Dedifferentiated amniotic fluid mesenchymal stem cell (primary cell): ENCODE measurements at regions not wholly inside any gene's neighbourhood (a gene's known extent, or its start where the extent isn't known, plus 50 kb on each side); places are given as distances from the start of the nearest gene placed in this dataset.
"Not testable (repeated sequence)": the region's sequence is repeated elsewhere in the genome, so short reads cannot be mapped to it uniquely, and the experiment has no call there.

Experiments used
- DNase-seq: peaks from one replicate; pipeline ENCODE4 v3.0.0-alpha.2; 2016; ENCODE audit errors: extremely low spot score

DNA sequence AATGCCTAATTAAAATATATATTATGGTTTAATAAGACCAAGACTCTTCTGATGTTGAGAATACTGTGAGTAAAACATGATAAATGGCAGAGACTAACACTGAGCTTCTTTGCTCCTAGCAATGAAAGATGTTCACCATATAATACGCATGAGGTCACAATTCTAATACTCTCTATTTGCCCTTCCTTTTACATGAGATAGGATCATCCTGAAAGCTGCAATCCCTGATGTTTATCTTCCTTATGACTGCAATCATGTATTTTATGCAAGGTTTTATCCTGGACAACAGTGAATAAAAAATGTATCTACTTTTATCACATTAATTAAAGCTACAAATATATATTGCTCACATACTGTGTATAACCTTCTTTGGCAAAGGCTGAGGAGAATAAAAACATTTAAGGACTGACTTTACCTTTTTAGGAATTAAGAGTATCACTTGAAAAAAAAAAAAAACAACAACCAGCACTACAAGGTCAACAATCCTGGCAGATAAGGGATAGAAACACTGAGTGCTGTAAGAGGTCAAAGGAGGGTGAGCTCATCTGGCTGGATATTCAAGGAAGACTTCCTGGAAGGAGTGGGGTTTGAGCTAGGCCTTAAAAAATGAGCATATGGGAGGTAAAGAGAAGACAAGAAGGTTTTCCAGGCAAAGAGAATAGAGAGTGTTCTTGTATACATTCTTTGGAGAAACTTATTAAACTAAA lies 99.9 kb downstream of the AREG start:
- peak; percentile 14 for DNase-seq

DNA sequence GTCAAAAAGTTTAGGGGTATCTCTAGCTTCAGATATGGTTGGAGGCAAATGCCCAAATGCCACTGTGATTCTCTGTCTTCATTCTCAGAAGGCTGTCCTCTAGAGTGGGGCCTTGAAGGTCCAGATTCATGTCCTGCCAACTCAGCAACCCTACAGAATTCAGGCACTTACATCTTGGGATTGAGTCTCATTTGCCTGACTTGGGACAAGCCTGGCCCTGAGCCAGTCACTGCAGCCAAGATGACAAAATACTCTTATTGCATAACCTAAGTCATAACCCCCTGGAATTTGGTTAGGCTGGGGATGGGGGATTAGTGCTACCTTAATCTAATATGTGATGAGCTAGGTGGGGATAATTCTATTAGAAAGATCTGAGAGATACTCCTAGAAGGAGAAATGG lies 100.5 kb downstream of the AREG start:
- DNase-seq = no peak

DNA sequence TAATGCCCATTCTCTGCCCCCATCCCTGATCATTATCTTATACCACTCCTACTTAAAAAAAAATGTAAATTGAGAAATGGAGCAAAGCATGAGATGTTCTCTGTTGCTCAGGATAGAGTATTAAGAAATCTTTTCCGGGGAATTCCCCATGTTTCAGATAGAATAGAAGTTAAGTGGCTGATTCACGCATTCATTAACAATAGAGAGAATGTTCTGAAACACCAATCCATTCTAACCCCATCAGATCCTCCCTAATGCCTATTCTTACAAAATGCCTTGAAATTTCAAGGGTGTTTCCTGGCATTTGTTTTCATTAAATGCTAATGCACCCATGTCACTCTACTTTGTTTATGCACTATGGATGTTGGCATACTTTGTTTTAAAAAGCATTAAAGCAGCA lies 101.1 kb downstream of the AREG start:
- no peak for DNase-seq

DNA sequence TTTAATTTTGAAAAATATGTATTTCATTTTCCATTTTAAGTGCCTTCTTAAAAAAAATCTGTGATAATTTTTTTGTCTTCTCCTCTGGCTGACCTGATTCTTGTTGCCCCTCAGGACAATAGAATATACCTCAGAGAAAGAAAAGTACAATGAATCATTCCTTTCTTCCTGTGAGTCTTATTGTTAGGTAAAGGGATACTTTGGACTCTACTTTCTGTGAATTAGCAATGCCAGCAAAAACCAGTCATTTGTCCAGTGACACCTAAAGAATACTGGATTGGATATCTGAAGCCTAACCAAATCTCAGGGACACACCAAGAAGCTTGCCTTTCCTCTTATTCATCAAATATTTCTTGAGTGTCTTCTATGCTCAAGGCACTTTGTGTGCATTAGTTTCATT lies 102.1 kb downstream of the AREG start:
- DNase-seq = no peak

DNA sequence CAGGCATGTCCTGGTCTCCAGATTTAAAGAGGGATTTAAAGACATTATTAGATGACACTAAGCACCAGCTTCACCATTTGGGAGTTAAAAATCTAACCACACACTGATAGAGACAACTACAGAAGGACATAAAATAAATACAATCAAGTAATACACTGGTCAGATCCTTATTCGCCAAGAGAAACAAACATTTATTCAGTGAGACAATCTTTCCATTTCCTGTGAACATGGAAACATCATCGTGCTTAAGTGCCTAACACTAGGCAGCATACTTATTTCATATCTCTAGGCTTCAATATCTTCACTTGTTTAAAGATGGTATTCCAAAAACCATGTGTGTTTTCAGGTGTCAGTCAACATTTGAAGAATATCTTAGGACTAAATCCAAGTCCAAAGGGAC lies 103.6 kb downstream of the AREG start:
- DNase-seq = peak; percentile 12

DNA sequence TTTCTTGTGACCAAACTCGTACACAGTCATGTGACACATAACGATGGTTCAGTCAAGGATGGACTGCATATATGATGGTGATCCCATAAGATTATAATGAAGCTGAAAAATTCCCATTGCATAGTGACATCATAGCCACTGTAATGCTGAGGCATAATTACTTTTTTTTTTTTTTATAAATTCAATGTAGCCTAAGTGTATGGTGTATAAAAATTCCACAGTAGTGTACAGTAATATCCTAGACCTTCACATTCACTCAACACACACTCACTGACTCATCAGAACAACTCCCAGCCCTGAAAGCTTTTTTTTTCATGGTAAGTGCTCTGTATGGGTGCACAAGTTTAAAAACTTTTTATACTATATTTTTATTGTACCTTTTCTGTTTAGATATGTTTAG lies 105.0 kb downstream of the AREG start:
- DNase-seq = peak; percentile 14

DNA sequence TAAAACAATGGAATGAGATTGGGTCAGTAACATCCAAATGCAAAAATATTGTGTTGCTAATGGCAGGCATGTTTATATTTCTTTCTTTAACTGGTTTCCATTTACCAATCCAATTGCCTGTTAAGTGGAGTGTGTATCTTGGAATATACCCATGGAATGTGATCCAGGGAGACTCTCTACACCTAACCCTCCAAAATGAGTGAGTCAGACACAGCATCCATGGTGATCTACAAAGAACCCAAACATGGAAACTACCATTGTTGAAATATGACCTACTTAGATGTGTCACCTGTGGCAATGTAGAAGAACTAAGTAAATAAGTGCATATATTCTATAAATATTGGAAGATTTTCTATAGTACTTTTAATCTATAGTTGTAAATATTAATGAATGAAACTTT lies 110.3 kb downstream of the AREG start:
- DNase-seq = no peak

DNA sequence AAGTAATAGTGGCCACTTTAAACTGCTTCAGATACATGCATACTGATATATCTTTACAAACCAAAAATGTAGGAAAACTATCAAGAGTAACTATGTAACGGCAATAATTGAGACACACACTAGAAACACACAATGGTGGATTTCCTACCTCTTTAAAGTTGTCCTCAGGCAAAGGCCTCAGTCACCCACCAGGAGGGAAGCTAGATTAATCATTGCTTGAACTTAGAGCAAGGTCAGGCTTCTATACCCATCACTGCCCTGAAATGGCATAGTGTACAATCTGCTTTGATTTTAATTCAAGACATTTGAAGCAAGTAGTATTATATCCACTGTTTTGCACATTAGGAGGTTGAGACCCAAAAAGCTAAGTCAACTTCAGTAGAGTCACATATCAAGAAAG lies 110.9 kb downstream of the AREG start:
- no peak for DNase-seq

DNA sequence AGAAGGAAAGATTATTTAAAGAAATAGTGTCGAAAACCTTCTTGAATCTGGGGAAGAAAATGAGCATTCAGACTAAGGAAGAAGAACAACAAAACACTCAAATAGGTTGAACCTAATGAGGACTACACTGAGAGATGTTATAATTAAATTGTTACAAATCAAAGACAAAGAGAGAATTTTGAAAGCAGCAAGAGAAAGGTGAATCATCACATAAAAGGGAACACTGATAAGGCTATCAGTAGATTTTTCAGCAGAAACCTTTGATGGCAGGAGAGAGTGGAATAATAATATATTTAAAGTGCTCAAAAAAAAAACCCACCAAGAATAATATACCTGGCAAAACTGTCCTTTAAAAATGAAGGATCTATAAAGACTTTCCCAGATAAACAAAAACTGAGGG lies 114.9 kb downstream of the AREG start:
- DNase-seq = no peak

DNA sequence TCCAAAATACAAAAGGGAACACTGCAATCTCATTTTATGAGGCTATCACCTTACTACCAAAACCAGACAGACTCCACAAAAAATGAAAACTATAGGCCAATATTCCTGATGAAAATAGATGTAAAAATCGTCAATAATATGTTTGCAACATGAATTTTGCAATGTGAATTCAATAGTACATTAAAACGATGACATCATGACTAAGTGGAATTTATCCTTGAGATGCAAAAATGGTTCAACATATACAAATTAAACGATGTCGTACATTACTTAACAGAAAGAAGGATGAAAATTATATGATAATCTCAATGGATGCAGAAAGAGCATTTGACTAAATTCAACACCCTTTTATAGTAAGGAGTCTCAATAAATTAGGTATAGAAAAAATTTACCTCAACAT lies 123.0 kb downstream of the AREG start:
- no peak for DNase-seq

DNA sequence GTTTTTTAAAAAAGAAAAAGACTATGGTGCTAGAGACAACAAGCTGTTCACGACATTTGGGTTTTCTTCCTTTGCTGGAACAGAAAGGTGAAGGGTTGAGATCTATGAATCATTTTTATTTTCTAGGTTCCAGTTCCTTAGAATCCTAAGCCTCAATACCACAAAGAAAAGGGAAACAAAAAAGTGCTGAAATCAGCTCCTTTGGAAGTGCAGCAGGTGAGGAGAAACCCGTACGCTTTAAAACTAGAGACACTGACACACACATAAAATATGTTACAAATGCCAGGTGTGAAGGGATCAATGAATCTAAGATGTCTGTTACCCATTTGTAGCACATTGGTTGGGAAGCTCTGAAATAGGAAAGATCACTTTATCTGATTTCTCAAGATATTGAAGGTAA lies 125.2 kb downstream of the AREG start:
- no peak for DNase-seq

DNA sequence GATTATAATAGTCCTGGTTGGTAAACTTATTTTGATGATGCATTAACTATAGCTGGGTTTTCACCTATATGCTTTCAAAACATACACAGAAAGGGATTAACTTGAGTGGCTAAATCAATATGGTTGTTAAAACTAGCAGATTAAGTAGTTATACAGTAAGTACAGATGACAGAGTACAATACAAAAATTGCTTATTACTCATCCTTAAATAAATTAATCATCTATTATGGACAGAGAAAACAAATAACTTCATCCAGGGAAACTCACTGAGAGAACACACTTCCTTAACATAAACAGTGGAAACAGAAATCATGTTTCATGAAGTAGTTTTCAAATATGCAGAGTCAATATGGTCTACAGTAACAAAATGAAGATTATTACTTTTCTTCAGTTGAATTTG lies 133.4 kb downstream of the AREG start:
- DNase-seq = no peak

DNA sequence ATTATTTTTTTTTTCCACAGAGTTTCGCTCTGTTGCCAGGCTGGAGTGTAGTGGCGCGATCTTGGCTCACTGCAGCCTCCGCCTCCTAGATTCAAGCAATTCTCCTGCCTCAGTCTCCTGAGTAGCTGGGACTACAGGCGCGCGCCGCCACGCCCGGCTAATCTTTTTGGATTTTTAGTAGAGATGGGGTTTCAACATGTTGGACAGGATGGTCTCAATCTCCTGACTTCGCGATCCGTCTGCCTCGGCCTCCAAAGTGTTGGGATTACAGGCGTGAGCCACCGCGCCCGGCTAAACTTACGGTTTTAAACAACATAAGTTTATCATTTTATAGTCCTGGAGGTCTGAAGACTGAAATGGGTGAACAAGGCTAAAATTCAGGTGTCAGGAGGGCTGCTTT lies 133.9 kb downstream of the AREG start:
- DNase-seq = not testable (repeated sequence)

DNA sequence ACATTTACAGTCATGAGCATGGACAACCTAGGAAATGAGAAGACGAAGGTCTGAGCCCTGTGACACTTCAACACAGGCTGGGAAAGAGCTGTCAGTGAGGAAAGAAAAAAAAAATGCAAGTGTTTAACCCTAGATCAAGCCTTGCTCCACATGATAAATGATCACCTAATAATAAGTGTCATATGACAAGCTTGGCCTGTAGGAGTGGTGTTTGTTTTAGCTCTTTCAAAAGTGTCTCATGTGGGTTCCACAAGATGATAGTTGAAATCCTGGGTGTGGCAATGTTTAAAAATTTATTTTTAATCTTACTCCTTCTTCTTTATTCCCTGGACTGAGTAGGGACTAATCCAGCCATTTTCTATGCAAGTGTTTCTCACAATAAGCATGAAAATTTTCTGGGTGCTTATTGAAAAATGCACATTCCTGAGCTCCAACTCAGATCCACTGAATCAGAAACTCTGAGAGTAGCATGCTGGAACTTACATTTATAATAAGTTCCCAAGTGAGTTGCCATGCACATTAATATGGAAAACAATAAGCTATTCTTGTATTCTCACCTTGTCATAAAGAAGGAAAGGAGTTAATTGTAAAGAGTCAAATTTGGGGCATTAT lies 138.3 kb downstream of the AREG start:
- peak; percentile 31 for DNase-seq

DNA sequence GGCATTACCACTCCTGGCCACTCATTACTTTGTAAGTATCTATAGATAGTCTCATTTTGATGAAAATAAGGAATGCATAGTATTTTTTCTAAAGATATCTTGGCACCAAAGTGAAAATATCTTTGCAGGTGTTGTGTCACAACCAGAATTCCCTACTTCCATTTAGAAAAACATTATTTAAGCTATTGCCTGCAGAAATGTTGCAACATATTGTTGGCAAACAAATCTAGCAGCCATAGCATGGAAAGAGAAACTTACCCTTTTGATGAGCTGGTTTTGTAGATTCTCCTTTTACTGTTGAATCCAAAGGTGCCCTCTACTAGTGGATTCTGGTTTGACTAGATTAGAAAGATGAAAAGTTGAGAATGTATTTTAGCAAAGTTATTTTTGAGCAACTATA lies 138.8 kb downstream of the AREG start:
- DNase-seq = no peak

DNA sequence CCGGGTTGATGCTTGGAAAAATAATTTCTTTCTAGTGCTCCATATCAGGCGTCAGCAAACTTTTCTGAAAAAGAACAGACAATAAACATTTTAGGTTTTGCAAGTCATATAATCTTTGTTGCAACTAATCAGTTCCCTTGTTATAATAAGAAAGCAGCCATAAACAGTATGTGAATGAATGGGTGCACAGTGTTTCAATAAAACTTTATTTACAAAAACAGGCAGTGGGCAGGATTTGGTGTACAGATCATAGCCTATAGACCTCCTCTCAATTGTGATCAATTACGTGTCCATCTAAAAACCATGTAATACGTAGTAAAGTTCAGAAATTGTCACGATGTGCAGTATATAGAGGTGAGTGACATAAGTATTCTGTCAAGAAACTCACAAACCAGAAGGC lies 143.4 kb downstream of the AREG start:
- DNase-seq = no peak

DNA sequence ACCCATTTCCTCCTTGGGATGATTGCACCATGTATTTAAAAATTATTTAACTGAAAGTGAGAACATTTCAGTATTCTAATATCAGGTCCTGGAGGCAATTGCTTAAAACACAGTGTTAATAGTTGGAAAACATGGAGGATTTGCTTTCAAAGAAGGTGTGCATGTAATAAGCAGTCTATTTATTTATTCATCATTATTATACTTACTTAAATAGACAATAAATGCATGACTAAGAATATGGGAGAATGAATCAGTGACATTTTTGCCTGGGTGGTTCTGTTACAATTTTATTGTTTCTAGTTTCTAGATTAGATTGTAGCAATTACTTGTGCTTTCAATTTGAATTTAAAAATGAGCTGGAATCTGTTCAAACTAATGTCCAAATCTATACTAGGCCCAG lies 145.5 kb downstream of the AREG start:
- DNase-seq = no peak

DNA sequence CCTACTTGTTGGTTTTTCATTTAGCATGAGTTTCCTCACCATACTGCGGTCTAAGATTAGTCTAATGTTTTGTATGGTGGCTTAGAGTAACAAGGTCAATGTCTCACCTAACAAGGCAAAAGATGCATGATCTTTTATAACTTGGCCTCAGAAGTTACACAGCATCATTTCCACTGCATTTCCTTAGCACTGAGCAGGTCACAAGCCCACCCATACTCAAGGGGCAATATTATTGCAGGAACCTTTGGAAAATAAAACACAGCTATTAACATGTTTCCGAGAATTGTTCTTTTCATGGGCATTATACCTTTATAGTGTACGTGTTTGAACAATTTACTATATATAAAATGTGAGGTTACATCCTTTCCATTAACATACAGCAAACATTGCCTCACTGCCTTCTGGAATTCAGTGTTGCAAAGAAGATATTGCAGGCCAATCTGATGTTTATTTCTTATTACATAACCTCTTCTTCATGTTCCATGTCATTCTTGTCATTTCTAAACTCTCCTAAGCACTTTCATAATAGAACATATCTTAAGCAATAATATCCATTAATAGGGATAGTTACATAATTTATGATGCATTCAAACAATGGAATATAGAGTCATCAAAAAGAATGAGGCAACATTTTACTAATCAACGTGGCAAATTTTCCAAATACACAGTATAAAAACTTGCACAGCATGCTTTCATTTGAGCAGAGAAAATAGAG lies 153.8 kb downstream of the AREG start:
- no peak for DNase-seq

DNA sequence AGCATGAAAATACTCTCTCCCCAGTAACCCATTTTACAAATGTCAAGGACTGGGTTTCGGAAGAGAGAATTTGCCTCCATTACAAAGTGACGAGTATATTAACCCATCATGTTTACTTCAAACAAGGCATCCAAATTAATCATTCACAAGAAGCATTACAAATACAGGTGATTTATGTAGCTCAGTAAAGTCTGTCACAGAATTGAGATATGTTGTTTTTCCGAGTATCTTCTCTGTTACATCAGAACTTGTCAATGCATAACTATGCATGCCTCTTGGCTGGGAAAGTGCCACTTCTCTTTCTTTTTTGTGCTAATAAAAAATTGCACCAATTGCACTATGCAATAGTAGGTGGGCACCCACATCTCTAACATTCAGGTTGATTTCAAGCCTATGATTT lies 158.2 kb downstream of the AREG start:
- no peak for DNase-seq

DNA sequence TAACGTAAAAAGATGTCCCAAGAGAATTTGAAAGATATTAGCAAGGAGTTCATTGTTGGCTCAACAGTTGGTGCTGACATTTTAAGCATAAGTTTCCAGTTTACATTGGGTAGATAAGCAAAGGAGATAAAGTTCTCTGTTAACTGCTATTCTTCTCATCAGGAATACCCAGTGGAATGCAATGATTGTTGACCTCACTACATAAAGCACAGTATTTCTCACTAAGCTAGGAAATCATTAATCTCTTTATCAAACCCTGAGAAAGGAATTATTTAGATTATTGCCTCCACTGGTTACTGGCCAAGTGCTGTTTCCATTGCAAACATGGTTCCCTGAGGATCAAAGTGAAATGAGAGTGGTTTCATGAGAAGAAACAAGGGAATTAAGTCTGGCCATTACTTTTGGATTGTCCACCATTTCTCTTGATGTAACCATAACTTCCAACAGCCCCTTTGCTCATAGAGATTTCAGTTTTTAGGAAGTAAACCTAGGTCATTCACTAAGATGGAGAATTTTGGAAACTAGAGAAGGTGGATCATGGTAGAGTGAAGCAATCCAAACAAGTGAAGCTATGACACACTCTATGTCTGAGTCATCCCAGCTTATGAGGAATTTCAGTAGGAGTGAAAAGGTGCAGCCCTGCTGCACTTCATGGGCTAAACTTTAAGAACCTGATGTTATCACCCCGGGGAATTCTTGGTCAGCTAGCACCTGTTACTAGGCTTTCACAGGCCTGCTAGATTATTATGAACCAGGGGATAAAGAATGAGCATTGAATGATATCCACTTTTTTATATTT lies 163.4 kb downstream of the AREG start:
- DNase-seq = no peak

DNA sequence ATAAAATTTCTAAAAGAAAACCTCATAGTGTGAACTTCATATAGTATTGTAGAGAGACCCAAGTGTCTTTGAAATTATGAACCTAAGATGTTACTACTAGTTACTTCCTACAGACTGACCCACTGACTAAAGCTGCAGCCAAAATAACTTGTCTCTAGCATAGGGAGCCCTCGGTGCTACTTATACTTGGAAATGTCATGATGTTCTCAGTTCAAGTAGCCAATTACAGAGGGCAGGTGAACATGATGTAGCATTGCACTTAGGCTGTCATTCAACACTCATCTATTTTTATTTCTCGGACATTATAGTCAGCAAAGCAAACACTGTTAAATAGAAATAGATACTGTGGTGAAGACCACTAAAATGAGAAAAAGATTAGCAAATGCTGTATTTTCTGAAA lies 165.6 kb downstream of the AREG start:
- no peak for DNase-seq

DNA sequence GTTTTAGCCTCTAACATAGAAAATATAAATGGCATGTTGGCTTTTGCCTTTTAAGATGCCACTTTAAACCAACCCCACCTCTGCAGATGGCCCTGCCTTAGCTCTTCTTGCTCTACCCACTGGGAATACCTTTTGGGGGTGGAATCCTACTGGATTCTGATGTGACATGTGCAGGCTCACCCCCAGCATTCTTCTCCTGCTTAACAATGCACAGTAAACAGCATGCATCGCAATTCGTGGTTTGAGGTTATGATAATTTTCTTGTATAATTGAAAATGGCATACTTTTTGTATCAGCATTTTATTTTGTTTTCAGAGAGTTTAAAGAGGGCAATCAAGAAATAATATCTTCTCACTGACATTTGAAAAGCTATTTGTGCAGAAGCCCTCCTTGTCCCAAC lies 167.9 kb downstream of the AREG start:
- DNase-seq = no peak

DNA sequence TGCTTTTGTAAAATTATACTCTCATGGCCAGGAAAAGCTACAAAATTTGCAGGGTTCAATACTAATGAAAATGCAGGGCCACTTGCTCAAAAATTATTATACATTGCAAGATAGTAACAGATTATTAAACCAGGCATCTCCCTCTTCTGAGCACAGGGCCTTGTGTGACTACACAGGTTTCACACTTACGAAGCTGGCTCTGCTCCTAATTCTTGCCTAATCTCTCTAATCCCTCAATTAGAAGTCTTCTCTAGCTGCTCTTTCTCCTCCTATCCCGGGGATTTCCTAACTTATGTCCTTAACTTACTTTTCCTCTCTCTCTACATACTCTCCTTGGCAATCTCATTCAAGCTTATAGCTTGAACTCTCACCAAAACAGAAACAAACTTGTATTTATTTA lies 168.3 kb downstream of the AREG start:
- DNase-seq = no peak
